AG09309 (cell line): ENCODE measurements at regions not wholly inside any gene's neighbourhood (a gene's known extent, or its start where the extent isn't known, plus 50 kb on each side); places are given as distances from the start of the nearest gene placed in this dataset.

ENCODE experiments used
- DNase-seq: peaks from one replicate; pipeline ENCODE4 v3.0.0-alpha.2; 2010; ENCODE audit warnings: low read depth
- H3K4me3 ChIP-seq: 2 replicates; pipeline ENCODE4 v1.5.1; 2011; ENCODE audit warnings: mild to moderate bottlenecking, low read depth, low read length, moderate library complexity; ENCODE audit not compliant: control insufficient read depth
- TF ChIP-seq, protein P1 (sequence below): IDR thresholded peaks from 2 replicates; pipeline ENCODE4 v1.5.1; 2011; ENCODE audit warnings: mild to moderate bottlenecking, low read depth, low read length, inconsistent platforms; ENCODE audit not compliant: insufficient read depth, control insufficient read depth; ENCODE audit errors: missing control alignments

- no peak overlapping the region for H3K4me3 ChIP-seq
- TF ChIP-seq, protein P1, sequence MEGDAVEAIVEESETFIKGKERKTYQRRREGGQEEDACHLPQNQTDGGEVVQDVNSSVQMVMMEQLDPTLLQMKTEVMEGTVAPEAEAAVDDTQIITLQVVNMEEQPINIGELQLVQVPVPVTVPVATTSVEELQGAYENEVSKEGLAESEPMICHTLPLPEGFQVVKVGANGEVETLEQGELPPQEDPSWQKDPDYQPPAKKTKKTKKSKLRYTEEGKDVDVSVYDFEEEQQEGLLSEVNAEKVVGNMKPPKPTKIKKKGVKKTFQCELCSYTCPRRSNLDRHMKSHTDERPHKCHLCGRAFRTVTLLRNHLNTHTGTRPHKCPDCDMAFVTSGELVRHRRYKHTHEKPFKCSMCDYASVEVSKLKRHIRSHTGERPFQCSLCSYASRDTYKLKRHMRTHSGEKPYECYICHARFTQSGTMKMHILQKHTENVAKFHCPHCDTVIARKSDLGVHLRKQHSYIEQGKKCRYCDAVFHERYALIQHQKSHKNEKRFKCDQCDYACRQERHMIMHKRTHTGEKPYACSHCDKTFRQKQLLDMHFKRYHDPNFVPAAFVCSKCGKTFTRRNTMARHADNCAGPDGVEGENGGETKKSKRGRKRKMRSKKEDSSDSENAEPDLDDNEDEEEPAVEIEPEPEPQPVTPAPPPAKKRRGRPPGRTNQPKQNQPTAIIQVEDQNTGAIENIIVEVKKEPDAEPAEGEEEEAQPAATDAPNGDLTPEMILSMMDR: no peak
- no peak for DNase-seq
Measured at GRCh38 chr11:70806461-70807194, 408.3 kb downstream of the CTTN start.

DNA sequence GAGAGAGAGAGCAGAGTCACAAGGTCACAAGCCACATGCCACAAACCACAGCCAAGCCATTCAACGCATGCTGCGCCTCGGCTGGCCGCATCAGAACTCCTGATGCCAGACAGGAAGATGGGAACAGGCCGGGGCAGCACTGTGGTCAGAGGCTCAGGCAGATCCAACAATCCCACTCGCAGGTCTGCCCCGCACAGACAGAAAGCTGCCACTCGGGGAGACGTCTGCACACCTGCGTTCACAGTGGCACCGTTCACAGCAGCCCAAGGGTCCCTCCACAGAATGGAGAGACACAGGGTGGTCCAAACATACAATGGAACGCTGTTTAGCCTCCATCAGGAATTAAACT, 408.8 kb downstream of the CTTN start:
- TF ChIP-seq, protein P1: no peak
- no peak overlapping the region for H3K4me3 ChIP-seq
- DNase-seq: no peak

GRCh38 chr11:70808686-70809375, 410.5 kb downstream of the CTTN start:
- TF ChIP-seq, protein P1: no peak
- no peak for DNase-seq
- no peak overlapping the region for H3K4me3 ChIP-seq

DNA sequence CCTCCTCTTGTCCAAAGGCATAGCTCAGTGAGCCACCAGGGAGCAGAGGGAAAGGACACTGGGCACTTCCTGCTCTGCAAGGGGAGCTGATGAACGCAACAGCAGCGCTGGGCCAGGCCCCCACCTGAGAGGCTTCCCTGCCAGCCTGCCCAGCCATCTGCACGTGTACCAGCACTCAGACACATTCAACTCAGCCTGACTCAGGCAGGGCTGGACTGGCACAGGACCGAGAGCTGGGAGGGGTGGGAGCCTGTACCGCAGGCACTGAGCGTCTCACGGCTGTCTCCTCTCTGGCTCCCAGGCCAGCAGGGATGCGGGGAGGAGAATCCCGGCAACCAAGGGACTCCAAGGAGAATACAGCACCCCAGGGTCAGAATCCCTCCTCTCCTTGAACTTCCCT, 411.8 kb downstream of the CTTN start:
- TF ChIP-seq, protein P1: no peak
- no peak overlapping the region for H3K4me3 ChIP-seq
- no peak for DNase-seq

GRCh38 chr11:70810681-70811080, 412.4 kb downstream of the CTTN start:
- TF ChIP-seq, protein P1: no peak
- no peak for DNase-seq
- no peak overlapping the region for H3K4me3 ChIP-seq

- no peak for DNase-seq
- no peak overlapping the region for H3K4me3 ChIP-seq
- TF ChIP-seq, protein P1: no peak
Measured at GRCh38 chr11:70811483-70811882, 413.2 kb downstream of the CTTN start.

- no peak overlapping the region for H3K4me3 ChIP-seq
- no peak for DNase-seq
- TF ChIP-seq, protein P1: no peak
Measured at GRCh38 chr11:70811915-70812314, 413.6 kb downstream of the CTTN start.
